ENCODE measurements at regions not wholly inside any gene's neighbourhood (a gene's known extent, or its start where the extent isn't known, plus 50 kb on each side); places are given as distances from the start of the nearest gene placed in this dataset.

DNA sequence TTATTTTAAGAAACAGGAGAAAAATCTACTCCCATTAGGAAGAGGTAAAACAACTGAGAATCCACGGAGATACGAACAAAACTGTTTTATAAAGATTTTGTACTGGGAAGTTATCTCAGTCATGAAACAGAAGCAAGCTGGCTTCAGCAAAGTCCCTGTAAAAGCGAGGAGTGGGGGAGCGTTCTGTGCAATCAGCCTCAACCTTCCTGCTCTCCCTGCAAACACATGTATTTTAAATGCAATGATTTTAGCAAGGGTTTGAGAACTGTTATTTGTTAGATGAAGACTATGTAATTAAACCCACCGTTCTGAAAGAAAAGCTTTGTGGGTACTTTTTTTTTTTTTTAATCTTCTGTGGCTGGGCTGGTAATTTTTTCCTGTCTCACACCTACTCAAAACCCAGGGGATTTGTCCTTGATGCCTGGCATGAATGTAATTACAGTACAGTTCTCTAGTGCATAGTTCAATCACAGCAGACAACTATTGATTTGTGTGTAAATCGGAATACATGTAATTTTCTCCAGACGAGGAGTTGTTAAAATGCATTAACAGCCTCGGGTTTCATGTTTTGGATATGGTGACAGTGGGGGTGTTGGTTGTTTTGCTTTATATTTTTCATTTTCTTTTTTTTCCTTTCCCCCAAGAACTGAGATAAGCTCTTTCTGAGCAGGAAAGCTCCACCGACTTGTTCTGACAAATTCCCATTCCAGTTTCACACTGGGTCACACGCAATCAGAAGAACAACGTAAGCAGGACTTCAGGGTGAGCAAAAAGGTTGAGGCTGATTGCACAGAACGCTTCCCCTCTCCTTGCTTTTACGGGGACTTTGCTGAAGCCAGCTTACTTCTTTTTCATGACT, 153.6 kb downstream of the PHLDA1 start:
- Histone ChIP-seq H3K9me2 (ENCODE audit: insufficient read depth) (no peaks in the 10 kb centered on the region), H3K27ac (no peak overlapping the region), H3K4me3 (no peak overlapping the region), H3F3A (ENCODE audit: insufficient read depth) (no peaks in the 10 kb centered on the region), H3K9me3 (ENCODE audit: low read depth) (no peaks in the 10 kb centered on the region), H3K79me2 (ENCODE audit: insufficient read depth) (no peaks in the 10 kb centered on the region), H3K4me1 (ENCODE audit: insufficient read depth) (peaks cover 7% of the 10 kb centered on the region; the same call in 1 of the 2 replicates), H3K9ac (no peak overlapping the region; the same call in 1 of the 2 replicates), H3K36me3 (ENCODE audit: low read depth) (no peaks in the 10 kb centered on the region), H3K27me3 (replicated peaks; ENCODE audit: insufficient read depth) (no peaks in the 10 kb centered on the region), H4K20me1 (ENCODE audit: insufficient read depth) (no peaks in the 10 kb centered on the region), H3K4me2 (ENCODE audit: unreplicated experiment) (peak overlapping the region; percentile 44), H2AFZ (peak overlapping the region; percentile 59)
- peak; percentile 7 for DNase-seq
- 56 to 57% methylated on average over 13 of the region's 13 CpGs for WGBS, 2 experiments (ENCODE audit: low coverage in 1 of 2, low lambda C conversion rate in 2 of 2, missing lambda C conversion rate in 2 of 2)
- in situ Hi-C loops (cut with MboI) = no loop called here
- no peak for TF ChIP-seq EZH2 (IDR thresholded peaks at IDR 0.05; ENCODE audit: insufficient read depth, poor library complexity, severe bottlenecking)
- TF ChIP-seq EZH2phosphoT487 (IDR thresholded peaks at IDR 0.05; ENCODE audit: insufficient read depth, low read depth) = no peak

DNA sequence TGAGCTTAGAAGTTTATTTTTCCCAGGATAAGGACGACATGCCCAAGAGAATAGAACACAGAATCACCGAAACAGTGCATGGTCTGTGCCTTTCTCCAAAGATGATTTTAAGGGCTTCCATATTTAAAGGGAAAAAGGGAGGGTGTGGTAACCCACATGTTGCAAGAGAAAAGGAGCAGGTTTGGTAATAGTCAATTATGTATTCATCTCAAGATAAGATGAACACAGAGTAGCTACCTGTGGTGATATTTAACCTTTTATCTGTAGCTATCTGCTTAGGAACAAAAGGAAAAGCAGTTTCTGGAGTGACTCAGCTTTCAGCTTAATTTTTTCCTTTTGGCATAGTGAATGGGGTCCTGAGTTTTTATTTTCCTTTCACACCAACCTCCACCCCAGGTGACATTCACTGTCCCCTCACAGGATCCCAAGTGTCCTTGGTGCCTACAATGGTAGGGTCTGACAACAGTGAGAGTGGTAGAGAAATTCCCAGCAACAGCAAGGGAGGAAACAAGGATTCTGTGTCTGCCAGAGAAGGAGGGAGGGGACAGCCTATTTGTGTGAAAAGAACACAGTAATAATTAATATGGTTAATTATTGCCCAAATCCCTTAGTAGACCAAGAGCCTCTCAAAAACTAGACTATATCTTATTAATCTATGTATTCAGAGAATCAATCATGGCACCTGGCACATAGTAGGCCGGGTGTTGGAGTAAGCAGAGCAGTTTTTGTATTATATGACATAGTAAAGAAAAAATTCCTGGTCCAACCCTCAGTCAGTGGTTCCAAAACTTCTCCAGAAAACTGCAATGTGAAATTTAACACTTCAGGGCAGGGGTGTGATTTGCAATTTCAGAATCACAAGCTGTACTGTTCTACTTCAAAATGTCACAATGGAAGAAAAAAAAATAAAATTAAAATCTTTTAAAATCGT, 154.5 kb downstream of the PHLDA1 start:
- no peaks in the 10 kb centered on the region for H3K27me3 ChIP-seq (replicated peaks; ENCODE audit: insufficient read depth)
- H3K9me3 ChIP-seq (ENCODE audit: low read depth) = no peaks in the 10 kb centered on the region
- H4K20me1 ChIP-seq (ENCODE audit: insufficient read depth) = no peaks in the 10 kb centered on the region
- no peaks in the 10 kb centered on the region for H3K79me2 ChIP-seq (ENCODE audit: insufficient read depth)
- no peaks in the 10 kb centered on the region for H3K9me2 ChIP-seq (ENCODE audit: insufficient read depth)
- H3K27ac ChIP-seq = no peak overlapping the region
- H3K4me1 ChIP-seq (ENCODE audit: insufficient read depth) = peaks cover 7% of the 10 kb centered on the region; the same call in 1 of the 2 replicates
- no peak overlapping the region for H3K4me3 ChIP-seq
- H3K4me2 ChIP-seq (ENCODE audit: unreplicated experiment) = peak overlapping the region; percentile 44
- no peak for TF ChIP-seq EZH2 (IDR thresholded peaks at IDR 0.05; ENCODE audit: insufficient read depth, poor library complexity, severe bottlenecking)
- TF ChIP-seq EZH2phosphoT487 (IDR thresholded peaks at IDR 0.05; ENCODE audit: insufficient read depth, low read depth) = no peak
- peak overlapping the region; percentile 59 for H2AFZ ChIP-seq
- WGBS, 2 experiments (ENCODE audit: low coverage in 1 of 2, low lambda C conversion rate in 2 of 2, missing lambda C conversion rate in 2 of 2) = 39% methylated on average over 4 of the region's 4 CpGs
- DNase-seq = peak; percentile 6
- in situ Hi-C loops (cut with MboI) = no loop called here
- H3F3A ChIP-seq (ENCODE audit: insufficient read depth) = no peaks in the 10 kb centered on the region
- H3K9ac ChIP-seq = no peak overlapping the region; the same call in 1 of the 2 replicates
- H3K36me3 ChIP-seq (ENCODE audit: low read depth) = no peaks in the 10 kb centered on the region

DNA sequence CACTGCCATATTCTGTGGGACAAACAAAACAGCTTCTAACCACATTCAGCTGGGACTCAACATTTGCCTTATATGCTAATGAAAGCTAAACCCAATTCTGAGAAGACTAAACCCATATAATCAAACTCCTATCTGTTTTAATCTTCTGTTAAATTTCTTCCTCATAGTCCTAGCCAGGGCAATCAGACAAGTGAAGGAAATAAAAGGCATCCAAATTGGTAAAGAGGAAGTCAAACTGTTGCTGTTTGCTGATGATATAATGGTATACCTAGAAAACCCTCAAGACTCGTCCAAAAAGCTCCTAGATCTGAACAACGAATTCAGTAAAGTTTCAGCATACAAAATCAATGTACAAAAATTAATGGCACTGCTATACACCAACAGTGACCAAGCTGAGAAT, 157.1 kb downstream of the PHLDA1 start:
- no peaks in the 10 kb centered on the region for H3K79me2 ChIP-seq (ENCODE audit: insufficient read depth)
- no peaks in the 10 kb centered on the region for H3K27me3 ChIP-seq (replicated peaks; ENCODE audit: insufficient read depth)
- H3K4me3 ChIP-seq = no peak overlapping the region
- no peak overlapping the region for H2AFZ ChIP-seq
- no peak for TF ChIP-seq EZH2phosphoT487 (IDR thresholded peaks at IDR 0.05; ENCODE audit: insufficient read depth, low read depth)
- TF ChIP-seq EZH2 (IDR thresholded peaks at IDR 0.05; ENCODE audit: insufficient read depth, poor library complexity, severe bottlenecking) = no peak
- H3F3A ChIP-seq (ENCODE audit: insufficient read depth) = no peaks in the 10 kb centered on the region
- in situ Hi-C loops (cut with MboI) = no loop called here
- H3K9me2 ChIP-seq (ENCODE audit: insufficient read depth) = no peaks in the 10 kb centered on the region
- WGBS, 2 experiments (ENCODE audit: low coverage in 1 of 2, low lambda C conversion rate in 2 of 2, missing lambda C conversion rate in 2 of 2) = 50% methylated on average over 2 of the region's 2 CpGs
- no peaks in the 10 kb centered on the region for H3K9me3 ChIP-seq (ENCODE audit: low read depth)
- no peaks in the 10 kb centered on the region for H3K36me3 ChIP-seq (ENCODE audit: low read depth)
- DNase-seq = no peak
- H3K27ac ChIP-seq = no peak overlapping the region
- H3K4me1 ChIP-seq (ENCODE audit: insufficient read depth) = peaks cover 13% of the 10 kb centered on the region; the same call in 1 of the 2 replicates
- H4K20me1 ChIP-seq (ENCODE audit: insufficient read depth) = no peaks in the 10 kb centered on the region
- H3K9ac ChIP-seq = no peak overlapping the region
- no peak overlapping the region for H3K4me2 ChIP-seq (ENCODE audit: unreplicated experiment)

DNA sequence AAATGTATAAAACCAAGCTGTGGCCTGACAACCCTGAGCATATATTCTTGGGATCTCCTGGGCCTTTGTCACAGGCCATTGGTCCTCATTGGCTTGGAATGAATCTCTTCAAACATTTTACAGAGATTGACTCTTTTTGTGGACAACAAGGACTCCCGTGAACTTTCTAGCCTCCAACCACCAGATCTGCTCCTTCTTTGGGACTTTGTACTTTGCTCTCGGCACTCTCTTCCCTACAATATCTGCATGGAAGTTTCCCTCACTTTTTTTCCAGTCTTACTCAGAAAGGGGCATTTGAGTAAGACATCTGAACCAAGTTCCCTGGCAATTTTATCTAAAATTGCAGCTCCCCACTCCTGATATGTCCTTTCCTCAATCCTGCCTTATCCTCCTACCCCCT, 158.8 kb downstream of the PHLDA1 start:
- H3K27ac ChIP-seq = no peak overlapping the region
- in situ Hi-C loops (cut with MboI) = no loop called here
- no peaks in the 10 kb centered on the region for H4K20me1 ChIP-seq (ENCODE audit: insufficient read depth)
- no peaks in the 10 kb centered on the region for H3K27me3 ChIP-seq (replicated peaks; ENCODE audit: insufficient read depth)
- TF ChIP-seq EZH2phosphoT487 (IDR thresholded peaks at IDR 0.05; ENCODE audit: insufficient read depth, low read depth) (no peak), EZH2 (IDR thresholded peaks at IDR 0.05; ENCODE audit: insufficient read depth, poor library complexity, severe bottlenecking) (no peak)
- peaks cover 9% of the 10 kb centered on the region; the same call in 1 of the 2 replicates for H3K4me1 ChIP-seq (ENCODE audit: insufficient read depth)
- no peak overlapping the region for H2AFZ ChIP-seq
- 95% methylated on average over 2 of the region's 2 CpGs for WGBS, 2 experiments (ENCODE audit: low coverage in 1 of 2, low lambda C conversion rate in 2 of 2, missing lambda C conversion rate in 2 of 2)
- no peaks in the 10 kb centered on the region for H3K79me2 ChIP-seq (ENCODE audit: insufficient read depth)
- no peaks in the 10 kb centered on the region for H3K9me2 ChIP-seq (ENCODE audit: insufficient read depth)
- no peaks in the 10 kb centered on the region for H3K9me3 ChIP-seq (ENCODE audit: low read depth)
- H3K9ac ChIP-seq = no peak overlapping the region
- H3K4me2 ChIP-seq (ENCODE audit: unreplicated experiment) = no peak overlapping the region
- H3K36me3 ChIP-seq (ENCODE audit: low read depth) = no peaks in the 10 kb centered on the region
- H3K4me3 ChIP-seq = no peak overlapping the region
- DNase-seq = no peak
- H3F3A ChIP-seq (ENCODE audit: insufficient read depth) = no peaks in the 10 kb centered on the region
